Activated CD4-positive, alpha-beta memory T cell treated with anti-CD3 and anti-CD28 coated beads, Interleukin-2, amount 10 ng/mL, durations not matched to agents 7 days and 5 days (primary cell): ENCODE measurements at regions not wholly inside any gene's neighbourhood (a gene's known extent, or its start where the extent isn't known, plus 50 kb on each side); places are given as distances from the start of the nearest gene placed in this dataset.

ENCODE experiments used
- CTCF ChIA-PET: fragments of 350-600 bp; sonication (Branson Sonifier 250); formaldehyde crosslinking; loops from one replicate; lab custom pipeline; 2021; ENCODE audit warnings: antibody characterized with exemption, inconsistent platforms; lab: Charles Lee
- POLR2A ChIA-PET: fragments of 350-600 bp; sonication (Branson Sonifier 250); formaldehyde crosslinking; loops from one replicate; lab custom pipeline; 2021; ENCODE audit warnings: antibody characterized with exemption; lab: Charles Lee
- DNase-seq: peaks from one replicate; pipeline ENCODE4 v3.0.0-alpha.2; 2020
- H3K27ac Mint-ChIP-seq: one replicate; pipeline ENCODE4 v1.8.0; 2021; ENCODE audit warnings: mild to moderate bottlenecking, mixed read lengths
- H3K27me3 Mint-ChIP-seq: one replicate; pipeline ENCODE4 v1.8.0; 2021; ENCODE audit warnings: mixed read lengths
- H3K36me3 Mint-ChIP-seq: one replicate; pipeline ENCODE4 v1.8.0; 2021; ENCODE audit warnings: low read depth, mixed read lengths
- H3K4me1 Mint-ChIP-seq: one replicate; pipeline ENCODE4 v1.8.0; 2021; ENCODE audit warnings: mixed read lengths
- H3K4me3 Mint-ChIP-seq: one replicate; pipeline ENCODE4 v1.8.0; 2021; ENCODE audit warnings: mild to moderate bottlenecking, mixed read lengths
- H3K9me3 Mint-ChIP-seq: one replicate; pipeline ENCODE4 v1.8.0; 2021; ENCODE audit warnings: mixed read lengths

GRCh38 chr2:39504790-39505335 lies 67.8 kb upstream of the MAP4K3 start:
- ChIA-PET CTCF (no interaction called here), POLR2A (no interaction called here)
- H3K27ac Mint-ChIP-seq = no peak overlapping the region
- no peaks in the 10 kb centered on the region for H3K4me1 Mint-ChIP-seq
- DNase-seq = no peak
- H3K27me3 Mint-ChIP-seq = peaks cover 17% of the 10 kb centered on the region
- no peaks in the 10 kb centered on the region for H3K9me3 Mint-ChIP-seq
- no peak overlapping the region for H3K4me3 Mint-ChIP-seq
- no peaks in the 10 kb centered on the region for H3K36me3 Mint-ChIP-seq

DNA sequence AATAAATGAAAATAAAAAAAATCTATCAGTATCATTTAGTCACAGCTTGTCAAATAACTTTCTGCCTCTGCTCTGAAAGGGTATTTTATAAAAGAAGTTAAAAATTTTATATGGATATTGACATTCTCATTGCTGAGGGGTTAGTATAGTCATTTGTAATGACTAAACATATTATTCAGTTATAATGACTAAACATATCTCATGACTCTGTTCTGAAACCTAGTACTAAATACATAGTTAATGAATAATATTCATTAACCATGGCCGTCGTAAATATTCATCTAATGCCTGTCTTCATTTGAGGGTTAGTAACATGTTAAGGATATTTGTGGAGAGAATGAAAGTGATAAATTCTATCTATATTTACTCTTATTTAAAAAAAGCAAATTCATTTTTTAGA lies 69.1 kb upstream of the MAP4K3 start:
- POLR2A ChIA-PET = no interaction called here
- H3K36me3 Mint-ChIP-seq = no peaks in the 10 kb centered on the region
- no peaks in the 10 kb centered on the region for H3K4me1 Mint-ChIP-seq
- DNase-seq = no peak
- CTCF ChIA-PET = no interaction called here
- peaks cover 12% of the 10 kb centered on the region for H3K27me3 Mint-ChIP-seq
- H3K27ac Mint-ChIP-seq = no peak overlapping the region
- no peak overlapping the region for H3K4me3 Mint-ChIP-seq
- no peaks in the 10 kb centered on the region for H3K9me3 Mint-ChIP-seq

DNA sequence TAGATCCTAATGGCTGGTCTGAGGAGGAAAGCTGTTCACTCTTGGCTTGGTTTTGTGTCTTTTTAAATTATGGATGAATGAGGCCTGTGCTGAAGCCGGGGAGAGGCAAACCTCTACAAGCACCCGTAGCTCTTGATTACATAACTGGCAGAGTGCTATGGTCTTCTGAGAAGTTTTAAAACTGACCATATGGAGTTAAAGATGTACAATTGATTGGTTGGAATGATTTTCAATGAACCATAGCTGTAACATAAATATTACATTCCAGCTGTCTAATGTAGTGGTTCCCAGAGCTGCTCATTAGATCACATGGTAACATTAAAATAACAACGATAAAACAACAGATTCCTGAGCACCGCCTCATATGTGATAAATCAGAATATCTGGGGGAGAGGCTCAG lies 71.1 kb upstream of the MAP4K3 start:
- Mint-ChIP-seq H3K27ac (no peak overlapping the region), H3K4me1 (peaks cover 15% of the 10 kb centered on the region), H3K27me3 (peaks cover 4% of the 10 kb centered on the region), H3K36me3 (no peaks in the 10 kb centered on the region), H3K9me3 (no peaks in the 10 kb centered on the region), H3K4me3 (no peak overlapping the region)
- ChIA-PET CTCF (interaction anchor here (1.1 kb wide), 1 partner anchor 222 kb away, joined by 3 read pairs; no protein-coding TSS in a partner anchor), POLR2A (no interaction called here)
- DNase-seq = no peak

DNA sequence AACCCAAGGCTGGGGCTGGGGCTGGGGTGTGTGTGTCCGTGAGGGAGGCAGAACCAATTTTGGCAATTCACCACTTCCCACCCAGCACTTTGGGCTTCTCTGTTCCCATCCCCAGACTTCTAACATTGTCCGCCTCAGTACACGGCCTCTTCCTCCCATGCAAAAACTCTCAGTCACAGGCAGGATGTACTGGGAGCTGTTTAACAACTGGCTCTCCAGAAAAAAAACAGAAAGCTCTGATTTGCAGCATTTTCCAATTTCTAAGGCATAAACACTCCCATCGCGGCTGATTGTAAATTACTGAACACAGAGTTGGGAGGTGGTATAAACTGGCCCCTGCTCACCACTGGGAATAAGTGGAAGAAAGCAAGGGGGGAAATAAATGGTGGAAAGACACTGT lies 73.1 kb upstream of the MAP4K3 start:
- DNase-seq = no peak
- Mint-ChIP-seq H3K27ac (no peak overlapping the region), H3K27me3 (no peaks in the 10 kb centered on the region), H3K4me3 (no peak overlapping the region), H3K9me3 (no peaks in the 10 kb centered on the region), H3K36me3 (no peaks in the 10 kb centered on the region), H3K4me1 (peaks cover 27% of the 10 kb centered on the region)
- POLR2A ChIA-PET = interaction anchor here (0.5 kb wide), 1 partner anchor 126 kb away, joined by 3 read pairs; no protein-coding TSS in a partner anchor
- CTCF ChIA-PET = no interaction called here

DNA sequence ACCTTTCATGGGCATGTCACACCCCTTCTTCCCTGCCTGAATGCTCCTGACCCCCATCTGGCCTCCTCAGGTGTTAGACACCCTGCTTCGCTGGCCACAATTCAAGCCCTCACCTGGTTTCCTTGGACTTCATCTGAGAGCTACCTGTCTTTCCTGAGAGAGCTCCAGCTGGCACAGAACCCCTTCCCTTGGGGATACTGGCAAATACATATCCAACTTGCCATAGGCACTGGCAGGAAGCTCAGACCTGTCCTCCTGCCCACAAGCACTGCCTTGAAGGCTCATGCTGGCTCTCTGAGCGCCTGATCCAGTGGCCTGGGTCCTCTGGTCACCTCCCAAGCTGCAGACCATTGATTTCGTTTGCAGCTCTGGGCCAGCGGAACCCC lies 74.1 kb upstream of the MAP4K3 start:
- DNase-seq = no peak
- ChIA-PET CTCF (no interaction called here), POLR2A (interaction anchor here (0.7 kb wide), 1 partner anchor 19 kb away, joined by 3 read pairs; no protein-coding TSS in a partner anchor)
- Mint-ChIP-seq H3K27ac (no peak overlapping the region), H3K4me3 (no peak overlapping the region), H3K4me1 (peaks cover 27% of the 10 kb centered on the region), H3K36me3 (no peaks in the 10 kb centered on the region), H3K27me3 (no peaks in the 10 kb centered on the region), H3K9me3 (no peaks in the 10 kb centered on the region)

GRCh38 chr2:39511605-39512433 lies 74.7 kb upstream of the MAP4K3 start:
- peaks cover 27% of the 10 kb centered on the region for H3K4me1 Mint-ChIP-seq
- CTCF ChIA-PET = no interaction called here
- H3K9me3 Mint-ChIP-seq = no peaks in the 10 kb centered on the region

DNA sequence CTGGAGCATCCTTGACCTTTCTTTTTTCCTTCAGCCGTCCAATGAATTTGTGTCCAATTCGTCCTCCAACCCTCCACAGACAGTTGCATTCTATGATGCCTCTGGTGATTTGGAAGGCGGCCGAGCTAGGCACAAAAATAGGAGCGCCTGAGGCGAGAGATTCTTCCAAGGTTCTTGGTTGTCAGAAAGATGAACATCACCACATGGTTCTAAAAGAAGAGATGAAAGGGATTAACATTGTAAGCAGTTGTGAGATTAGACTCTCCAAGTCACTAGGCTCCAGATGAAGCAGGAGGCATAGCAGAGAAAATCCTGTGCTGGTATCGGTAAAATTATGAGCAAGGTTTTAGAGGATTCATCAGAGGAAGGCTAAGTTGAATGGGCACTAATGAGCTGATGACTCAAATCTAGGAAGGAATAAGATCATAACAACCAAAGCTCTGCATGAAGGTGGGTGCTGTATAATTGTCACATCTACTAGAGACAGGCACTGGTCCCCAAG lies 75.4 kb upstream of the MAP4K3 start:
- CTCF ChIA-PET = no interaction called here
- Mint-ChIP-seq H3K9me3 (no peaks in the 10 kb centered on the region), H3K27ac (no peak overlapping the region), H3K4me3 (no peak overlapping the region), H3K36me3 (no peaks in the 10 kb centered on the region), H3K27me3 (no peaks in the 10 kb centered on the region), H3K4me1 (peaks cover 27% of the 10 kb centered on the region)
- POLR2A ChIA-PET = no interaction called here
- DNase-seq = no peak

More at GRCh38 chr2:39511605-39512433, 74.7 kb upstream of the MAP4K3 start:
- Mint-ChIP-seq H3K36me3 (no peaks in the 10 kb centered on the region), H3K4me3 (no peak overlapping the region), H3K27ac (no peak overlapping the region), H3K27me3 (no peaks in the 10 kb centered on the region)
- POLR2A ChIA-PET = interaction anchor here (0.7 kb wide), 1 partner anchor 20 kb away, joined by 3 read pairs; no protein-coding TSS in a partner anchor
- no peak for DNase-seq

DNA sequence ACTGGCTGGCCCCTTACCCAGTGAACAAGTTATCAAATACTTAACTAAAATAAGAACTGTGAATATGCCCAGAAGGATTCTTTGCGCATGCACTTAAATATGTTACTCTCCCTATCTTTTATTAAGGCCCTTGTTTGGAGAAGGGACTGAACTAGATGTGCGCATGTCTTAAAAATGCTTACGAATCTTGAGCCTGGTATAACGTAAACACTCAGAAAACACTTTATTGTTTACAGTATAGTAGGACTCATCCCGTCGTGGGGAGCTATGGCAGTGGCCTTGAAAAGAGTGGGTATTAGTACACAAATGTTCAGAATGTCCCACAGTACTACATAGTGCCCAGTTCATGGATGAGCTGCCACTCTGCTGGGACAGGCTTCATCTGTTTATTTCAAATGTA lies 75.9 kb upstream of the MAP4K3 start:
- ChIA-PET CTCF (no interaction called here), POLR2A (no interaction called here)
- Mint-ChIP-seq H3K4me3 (no peak overlapping the region), H3K27me3 (no peaks in the 10 kb centered on the region), H3K27ac (no peak overlapping the region), H3K4me1 (peaks cover 27% of the 10 kb centered on the region), H3K9me3 (no peaks in the 10 kb centered on the region), H3K36me3 (no peaks in the 10 kb centered on the region)
- no peak for DNase-seq

GRCh38 chr2:39513641-39514094 lies 76.6 kb upstream of the MAP4K3 start:
- CTCF ChIA-PET = no interaction called here

GRCh38 chr2:39514825-39515224 lies 77.7 kb upstream of the MAP4K3 start:
- peaks cover 27% of the 10 kb centered on the region for H3K4me1 Mint-ChIP-seq
- no peak for DNase-seq
- no peak overlapping the region for H3K27ac Mint-ChIP-seq
- no peaks in the 10 kb centered on the region for H3K36me3 Mint-ChIP-seq
- no peaks in the 10 kb centered on the region for H3K27me3 Mint-ChIP-seq
- ChIA-PET CTCF (no interaction called here), POLR2A (no interaction called here)
- H3K9me3 Mint-ChIP-seq = no peaks in the 10 kb centered on the region
- H3K4me3 Mint-ChIP-seq = no peak overlapping the region

More at GRCh38 chr2:39513641-39514094, 76.6 kb upstream of the MAP4K3 start:
- POLR2A ChIA-PET = no interaction called here
- H3K27me3 Mint-ChIP-seq = no peaks in the 10 kb centered on the region
- peaks cover 27% of the 10 kb centered on the region for H3K4me1 Mint-ChIP-seq
- no peaks in the 10 kb centered on the region for H3K9me3 Mint-ChIP-seq
- H3K36me3 Mint-ChIP-seq = no peaks in the 10 kb centered on the region
- no peak overlapping the region for H3K4me3 Mint-ChIP-seq
- DNase-seq = peak; percentile 50
- H3K27ac Mint-ChIP-seq = no peak overlapping the region

GRCh38 chr2:39515273-39515896 lies 78.3 kb upstream of the MAP4K3 start:
- H3K27me3 Mint-ChIP-seq = no peaks in the 10 kb centered on the region
- H3K4me1 Mint-ChIP-seq = peaks cover 27% of the 10 kb centered on the region
- no peak overlapping the region for H3K27ac Mint-ChIP-seq
- ChIA-PET CTCF (no interaction called here), POLR2A (no interaction called here)
- H3K36me3 Mint-ChIP-seq = no peaks in the 10 kb centered on the region
- no peak for DNase-seq
- no peaks in the 10 kb centered on the region for H3K9me3 Mint-ChIP-seq
- H3K4me3 Mint-ChIP-seq = no peak overlapping the region

DNA sequence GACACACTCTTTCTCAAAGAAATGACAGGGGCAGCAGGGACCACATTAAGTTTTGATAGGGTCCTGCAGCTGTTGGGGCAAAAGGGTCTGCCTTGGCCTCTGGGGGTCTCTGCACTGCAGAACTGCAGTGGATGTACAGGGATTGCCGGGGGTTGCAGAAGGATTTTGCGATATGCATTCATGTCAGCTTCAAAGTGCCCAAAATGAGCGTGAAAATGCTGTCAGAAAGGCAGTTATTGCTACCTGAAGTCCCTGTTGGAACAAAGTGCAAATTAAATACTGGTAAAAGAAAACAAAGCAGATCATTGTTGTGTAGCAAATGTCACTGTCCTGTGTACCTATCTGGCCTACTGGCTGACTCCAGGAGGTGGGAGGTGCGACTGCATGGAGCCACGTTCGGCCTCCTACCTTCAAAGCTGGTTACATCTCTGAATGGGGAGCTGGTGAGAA lies 78.8 kb upstream of the MAP4K3 start:
- POLR2A ChIA-PET = no interaction called here
- Mint-ChIP-seq H3K9me3 (peaks cover under 1% of the 10 kb centered on the region), H3K27ac (no peak overlapping the region), H3K4me1 (peaks cover 27% of the 10 kb centered on the region), H3K36me3 (peaks cover under 1% of the 10 kb centered on the region), H3K4me3 (no peak overlapping the region), H3K27me3 (no peaks in the 10 kb centered on the region)
- CTCF ChIA-PET = no interaction called here
- no peak for DNase-seq
